SU-DHL-6 (cell line): ENCODE measurements at regions not wholly inside any gene's neighbourhood (a gene's known extent, or its start where the extent isn't known, plus 50 kb on each side); places are given as distances from the start of the nearest gene placed in this dataset.

Experiments used
- H2AFZ ChIP-seq: fragments of 200-600 bp; sonication (generic); 2 replicates; pipeline ENCODE4 v1.6.1; 2014; ENCODE audit warnings: low read depth, mild to moderate bottlenecking, moderate library complexity, mixed read lengths, antibody characterized with exemption, low read length; ENCODE audit not compliant: severe bottlenecking
- H3F3A ChIP-seq: fragments of 200-600 bp; shearing (Covaris generic); 2 replicates; pipeline ENCODE4 v1.6.0; 2016; ENCODE audit warnings: antibody characterized with exemption, mild to moderate bottlenecking; ENCODE audit not compliant: insufficient read depth
- H3K27ac ChIP-seq: fragments of 200-600 bp; sonication (generic); 2 replicates; pipeline ENCODE4 v1.5.1; 2016; ENCODE audit warnings: low read depth, mild to moderate bottlenecking, low read length, moderate library complexity, mixed read lengths
- H3K27me3 ChIP-seq: fragments of 200-600 bp; sonication (generic), shearing (Covaris generic); 2 replicates; pipeline ENCODE4 v1.6.0; 2014; ENCODE audit warnings: mild to moderate bottlenecking, low read length
- H3K36me3 ChIP-seq: fragments of 200-600 bp; sonication (generic); 2 replicates; pipeline ENCODE4 v1.6.1; 2014; ENCODE audit warnings: mild to moderate bottlenecking, low read length, mixed read lengths
- H3K4me2 ChIP-seq: fragments of 300-600, 200-600 bp; shearing (Covaris generic), sonication (generic); 2 replicates; pipeline ENCODE4 v1.6.0; 2014; ENCODE audit warnings: low read length, low read depth, mild to moderate bottlenecking; ENCODE audit not compliant: poor library complexity, severe bottlenecking
- H3K4me3 ChIP-seq: fragments of 200-600 bp; sonication (generic); 2 replicates; pipeline ENCODE4 v1.5.1; 2014; ENCODE audit warnings: antibody characterized with exemption, low read length, mild to moderate bottlenecking, mixed read lengths; ENCODE audit not compliant: insufficient read depth, poor library complexity, severe bottlenecking
- H3K79me2 ChIP-seq: fragments of 200-600 bp; sonication (generic); 2 replicates; pipeline ENCODE4 v1.6.1; 2014; ENCODE audit warnings: mild to moderate bottlenecking, low read length, moderate library complexity; ENCODE audit not compliant: insufficient read depth
- H3K9ac ChIP-seq: fragments of 200-600 bp; sonication (generic); 2 replicates; pipeline ENCODE4 v1.7.0; 2014; ENCODE audit warnings: mild to moderate bottlenecking, low read length
- H3K9me2 ChIP-seq: fragments of 200-600 bp; sonication (generic); replicated peaks from 2 replicates; pipeline ENCODE4 v1.6.1; 2014; ENCODE audit warnings: low read length; ENCODE audit not compliant: insufficient read depth
- H3K9me3 ChIP-seq: fragments of 200-600 bp; sonication (generic); 2 replicates; pipeline ENCODE4 v1.6.1; 2014; ENCODE audit warnings: low read length, mixed read lengths; ENCODE audit not compliant: insufficient read depth
- H4K20me1 ChIP-seq: fragments of 200-600 bp; sonication (generic); 2 replicates; pipeline ENCODE4 v1.6.1; 2014; ENCODE audit warnings: low read depth, mild to moderate bottlenecking, antibody characterized with exemption, low read length, moderate library complexity, mixed read lengths
- CTCF ChIP-seq: fragments of 200-600 bp; sonication (generic); IDR thresholded peaks from one replicate; pipeline ENCODE4 v1.5.1; 2017; ENCODE audit warnings: antibody characterized with exemption, mild to moderate bottlenecking, low read length, moderate library complexity; ENCODE audit not compliant: insufficient read depth, poor library complexity, severe bottlenecking
- EZH2phosphoT487 ChIP-seq: fragments of 200-600 bp; sonication (generic), shearing (Covaris generic); conservative IDR thresholded peaks from 2 replicates; pipeline ENCODE4 v1.6.1; 2018; ENCODE audit warnings: mild to moderate bottlenecking, antibody characterized with exemption, low read length, moderate library complexity, mixed read lengths

- Histone ChIP-seq H3K9me3 (no peaks in the 10 kb centered on the region), H3K4me2 (no peak overlapping the region)
Measured at GRCh38 chr15:69700380-69700779, 247.8 kb downstream of the RPLP1 start.

DNA sequence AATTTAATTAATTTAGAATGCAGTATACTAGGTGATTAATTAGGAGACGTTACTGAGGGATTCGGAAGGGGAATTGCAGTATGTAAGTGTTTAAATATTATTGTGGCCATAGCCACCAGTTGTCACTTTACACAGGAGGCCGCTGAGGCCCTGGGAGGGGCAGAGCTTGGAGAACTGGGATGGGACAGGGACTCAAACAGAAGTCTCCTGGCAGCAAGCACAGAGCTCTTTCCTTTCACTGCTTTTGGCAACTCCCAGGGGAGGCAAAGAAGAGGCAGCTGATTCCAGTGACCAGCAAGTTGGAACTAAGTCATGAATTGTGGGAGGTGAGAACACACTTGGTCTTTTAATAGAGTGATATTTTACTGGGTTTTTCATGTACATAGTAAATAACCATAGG, 248.6 kb downstream of the RPLP1 start:
- Histone ChIP-seq H3K27ac (no peak overlapping the region), H3K9me2 (no peaks in the 10 kb centered on the region), H2AFZ (no peak overlapping the region), H4K20me1 (no peaks in the 10 kb centered on the region), H3K36me3 (no peaks in the 10 kb centered on the region), H3K9ac (no peak overlapping the region), H3K27me3 (no peaks in the 10 kb centered on the region), H3K4me2 (no peak overlapping the region), H3K79me2 (no peaks in the 10 kb centered on the region), H3F3A (no peaks in the 10 kb centered on the region), H3K4me3 (no peak overlapping the region), H3K9me3 (no peaks in the 10 kb centered on the region)
- TF ChIP-seq CTCF (no peak), EZH2phosphoT487 (no peak)

More at GRCh38 chr15:69700380-69700779, 247.8 kb downstream of the RPLP1 start:
- Histone ChIP-seq H3K9ac (no peak overlapping the region), H3K4me3 (no peak overlapping the region), H3K27me3 (no peaks in the 10 kb centered on the region), H3F3A (no peaks in the 10 kb centered on the region), H4K20me1 (no peaks in the 10 kb centered on the region), H3K36me3 (no peaks in the 10 kb centered on the region), H3K27ac (no peak overlapping the region), H2AFZ (no peak overlapping the region), H3K79me2 (no peaks in the 10 kb centered on the region), H3K9me2 (no peaks in the 10 kb centered on the region)
- TF ChIP-seq CTCF (no peak), EZH2phosphoT487 (no peak)

GRCh38 chr15:69703532-69704187, 251.0 kb downstream of the RPLP1 start:
- Histone ChIP-seq H3K9me2 (no peaks in the 10 kb centered on the region), H3K27me3 (no peaks in the 10 kb centered on the region), H3K9me3 (no peaks in the 10 kb centered on the region), H4K20me1 (no peaks in the 10 kb centered on the region), H3K4me3 (no peak overlapping the region), H3F3A (no peaks in the 10 kb centered on the region), H3K4me2 (no peak overlapping the region), H2AFZ (no peak overlapping the region), H3K36me3 (no peaks in the 10 kb centered on the region), H3K9ac (no peak overlapping the region), H3K79me2 (no peaks in the 10 kb centered on the region), H3K27ac (no peak overlapping the region)
- no peak for TF ChIP-seq EZH2phosphoT487
- no peak for TF ChIP-seq CTCF
